H1 (cell line): ENCODE measurements at regions not wholly inside any gene's neighbourhood (a gene's known extent, or its start where the extent isn't known, plus 50 kb on each side); places are given as distances from the start of the nearest gene placed in this dataset.

ENCODE experiments used
- CTCF ChIA-PET: fragments of 300-600 bp; sonication (Branson Sonifier 250); formaldehyde crosslinking; loops from one replicate; lab custom pipeline; 2021; ENCODE audit not compliant: partially characterized antibody; lab: Charles Lee
- POLR2A ChIA-PET: fragments of 300-600 bp; sonication (Branson Sonifier 250); formaldehyde crosslinking; loops from one replicate; lab custom pipeline; 2021; ENCODE audit warnings: inconsistent platforms; ENCODE audit not compliant: partially characterized antibody; lab: Charles Lee
- DNase-seq, 2 experiments: peaks; one replicate each; pipeline versions ENCODE4 v3.0.0 to v3.0.0-alpha.2; 2010 to 2022; ENCODE audit warnings: low spot score in 2 of 2, low read depth in 1 of 2, mixed read lengths in 1 of 2
- FAIRE-seq: peaks from 2 replicates; lab custom pipeline; 2011; peaks lifted over from hg19 to GRCh38; lab: Jason Lieb, UNC
- H2AFZ ChIP-seq: 2 replicates; pipeline ENCODE4 v1.8.1; 2012; ENCODE audit warnings: low read length, inconsistent platforms
- H2AK5ac ChIP-seq: 2 replicates; pipeline ENCODE4 v1.6.1; 2013; ENCODE audit warnings: low read depth, low read length
- H2BK120ac ChIP-seq: replicated peaks from 2 replicates; pipeline ENCODE3; 2013; ENCODE audit warnings: low read depth, low read length, inconsistent platforms
- H2BK12ac ChIP-seq: 2 replicates; pipeline ENCODE4 v1.6.1; 2013; ENCODE audit warnings: low read depth, low read length
- H2BK15ac ChIP-seq: 2 replicates; pipeline ENCODE4 v1.6.1; 2013; ENCODE audit warnings: low read length
- H2BK20ac ChIP-seq: 2 replicates; pipeline ENCODE4 v1.6.1; 2013; ENCODE audit warnings: low read length
- H2BK5ac ChIP-seq: 2 replicates; pipeline ENCODE4 v1.6.1; 2013; ENCODE audit warnings: low read depth, low read length
- H3K14ac ChIP-seq: 2 replicates; pipeline ENCODE4 v1.6.1; 2013; ENCODE audit warnings: inconsistent platforms; ENCODE audit not compliant: insufficient read length
- H3K18ac ChIP-seq: 2 replicates; pipeline ENCODE4 v1.6.1; 2013; ENCODE audit warnings: low read length; ENCODE audit errors: extremely low read depth
- H3K23ac ChIP-seq: 2 replicates; pipeline ENCODE4 v1.6.1; 2013; ENCODE audit warnings: inconsistent platforms; ENCODE audit not compliant: insufficient read length
- H3K23me2 ChIP-seq: 2 replicates; pipeline ENCODE4 v1.6.1; 2013; ENCODE audit warnings: low read depth, low read length
- H3K27ac ChIP-seq: 2 replicates; pipeline ENCODE4 v1.6.1; 2011; ENCODE audit warnings: low read depth, low read length, inconsistent platforms
- H3K27me3 ChIP-seq, 4 experiments: replicated peaks in 1 of 4; 1 replicate in 1 of 4; 2 replicates in 3 of 4; pipeline versions ENCODE4 v1.6.1 to v1.8.1; 2011 to 2013; ENCODE audit warnings: low read length in 3 of 4, mild to moderate bottlenecking in 3 of 4, inconsistent platforms in 2 of 4, mixed read lengths in 2 of 4, moderate library complexity in 1 of 4; ENCODE audit not compliant: control insufficient read depth in 3 of 4, insufficient read depth in 3 of 4; ENCODE audit errors: extremely low read depth in 1 of 4
- H3K36me3 ChIP-seq, 4 experiments: 2 replicates each; pipeline versions ENCODE4 v1.6.1 to v1.8.1; 2011 to 2013; ENCODE audit warnings: mild to moderate bottlenecking in 4 of 4, low read length in 3 of 4, moderate library complexity in 2 of 4, control low read depth in 1 of 4, inconsistent platforms in 1 of 4; ENCODE audit not compliant: insufficient read depth in 4 of 4, control insufficient read depth in 2 of 4
- H3K4ac ChIP-seq: replicated peaks from 2 replicates; pipeline ENCODE3; 2013; ENCODE audit warnings: low read length, low read depth, mixed read lengths, inconsistent platforms; ENCODE audit not compliant: insufficient read length
- H3K4me1 ChIP-seq, 4 experiments: replicated peaks in 1 of 4; 1 replicate in 1 of 4; 2 replicates in 3 of 4; pipeline versions ENCODE4 v1.6.1 to v1.8.1; 2011 to 2013; ENCODE audit warnings: low read length in 3 of 4, inconsistent platforms in 2 of 4, mixed read lengths in 1 of 4; ENCODE audit not compliant: insufficient read depth in 4 of 4, control insufficient read depth in 3 of 4
- H3K4me2 ChIP-seq, 2 experiments: 2 replicates each; pipeline versions ENCODE4 v1.6.1 to v1.8.1; 2011 to 2013; ENCODE audit warnings: low read depth in 2 of 2, low read length in 2 of 2, control low read depth in 1 of 2, inconsistent platforms in 1 of 2, mild to moderate bottlenecking in 1 of 2; ENCODE audit not compliant: insufficient read depth in 1 of 2
- H3K4me3 ChIP-seq, 4 experiments: fragments of 200-600, 300-600 bp in 1 of 4; sonication (generic), shearing (Covaris generic), sonication (Bioruptor Twin) in 1 of 4; 2 replicates each; pipeline versions ENCODE4 v1.5.1 to v1.8.1; 2011 to 2016; ENCODE audit warnings: low read length in 4 of 4, low read depth in 3 of 4, control low read depth in 2 of 4, inconsistent platforms in 2 of 4, mild to moderate bottlenecking in 2 of 4, mixed read lengths in 1 of 4, moderate library complexity in 1 of 4; ENCODE audit not compliant: insufficient read depth in 2 of 4; ENCODE audit errors: extremely low read depth in 1 of 4
- H3K56ac ChIP-seq: replicated peaks from 2 replicates; pipeline ENCODE3; 2013; ENCODE audit warnings: low read depth, mild to moderate bottlenecking, mixed read lengths, low read length, inconsistent platforms; ENCODE audit not compliant: insufficient read length
- H3K79me1 ChIP-seq: 2 replicates; pipeline ENCODE4 v1.6.1; 2013; ENCODE audit warnings: low read depth, low read length, control low read depth
- H3K79me2 ChIP-seq, 2 experiments: 2 replicates each; pipeline versions ENCODE4 v1.6.1 to v1.8.1; 2012 to 2013; ENCODE audit warnings: low read length in 2 of 2, mild to moderate bottlenecking in 2 of 2, inconsistent platforms in 1 of 2; ENCODE audit not compliant: insufficient read depth in 2 of 2, control insufficient read depth in 1 of 2
- H3K9ac ChIP-seq, 4 experiments: replicated peaks in 1 of 4; 1 replicate in 1 of 4; 2 replicates in 3 of 4; pipeline versions ENCODE4 v1.6.1 to v1.8.1; 2011 to 2013; ENCODE audit warnings: low read depth in 3 of 4, low read length in 3 of 4, control low read depth in 2 of 4, mild to moderate bottlenecking in 2 of 4, moderate library complexity in 2 of 4, inconsistent platforms in 1 of 4; ENCODE audit errors: extremely low read depth in 1 of 4
- H3K9me3 ChIP-seq, 2 experiments: 2 replicates each; pipeline versions ENCODE4 v1.6.1 to v1.8.1; 2012 to 2013; ENCODE audit warnings: mild to moderate bottlenecking in 2 of 2, moderate library complexity in 2 of 2, control low read depth in 1 of 2, inconsistent platforms in 1 of 2, low read depth in 1 of 2, low read length in 1 of 2, mixed read lengths in 1 of 2; ENCODE audit not compliant: insufficient read depth in 2 of 2
- H4K20me1 ChIP-seq, 2 experiments: replicated peaks in 1 of 2; 2 replicates each; pipeline versions ENCODE3 to v1.8.1; 2011 to 2013; ENCODE audit warnings: inconsistent platforms in 2 of 2, low read length in 2 of 2, mild to moderate bottlenecking in 1 of 2; ENCODE audit not compliant: insufficient read depth in 2 of 2, control insufficient read depth in 1 of 2
- H4K5ac ChIP-seq: 2 replicates; pipeline ENCODE4 v1.6.1; 2013; ENCODE audit warnings: low read length, low read depth, mixed read lengths, inconsistent platforms; ENCODE audit not compliant: insufficient read length
- H4K8ac ChIP-seq: 2 replicates; pipeline ENCODE4 v1.8.0; 2013; ENCODE audit warnings: mild to moderate bottlenecking, moderate library complexity, low read length, inconsistent platforms; ENCODE audit not compliant: insufficient read depth; ENCODE audit errors: extremely low read depth
- H4K91ac ChIP-seq: replicated peaks from 2 replicates; pipeline ENCODE3; 2013; ENCODE audit warnings: low read length, mixed read lengths, inconsistent platforms; ENCODE audit not compliant: insufficient read length
- BACH1 ChIP-seq: IDR thresholded peaks from 2 replicates; pipeline ENCODE4 v1.6.1; 2012; ENCODE audit warnings: low read length, improper control_type of control experiment
- CHD2 ChIP-seq: IDR thresholded peaks from 2 replicates; pipeline ENCODE4 v1.6.1; 2012; ENCODE audit warnings: low read length, improper control_type of control experiment
- CREB1 ChIP-seq: IDR thresholded peaks from 2 replicates; pipeline ENCODE4 v1.6.1; 2012; ENCODE audit warnings: inconsistent platforms
- EZH2 ChIP-seq: fragments of 200-600 bp; sonication (generic); IDR thresholded peaks from 2 replicates; pipeline ENCODE4 v1.7.1; 2012; ENCODE audit warnings: low read depth, mild to moderate bottlenecking, moderate library complexity, low read length, inconsistent platforms; ENCODE audit not compliant: severe bottlenecking
- GABPA ChIP-seq: IDR thresholded peaks from 2 replicates; pipeline ENCODE4 v1.6.1; 2011; ENCODE audit warnings: mild to moderate bottlenecking, low read length, moderate library complexity, borderline replicate concordance; ENCODE audit not compliant: insufficient read depth
- JUND ChIP-seq: IDR thresholded peaks from 2 replicates; pipeline ENCODE4 v1.6.1; 2011; ENCODE audit warnings: mild to moderate bottlenecking, improper control_type of control experiment, low read length
- MAX ChIP-seq: IDR thresholded peaks from 2 replicates; pipeline ENCODE4 v1.6.1; 2012; ENCODE audit warnings: inconsistent platforms
- POU5F1 ChIP-seq: IDR thresholded peaks from 2 replicates; pipeline ENCODE4 v1.6.1; 2011; ENCODE audit warnings: low read depth, mild to moderate bottlenecking, low read length, moderate library complexity
- SRF ChIP-seq: IDR thresholded peaks from 2 replicates; pipeline ENCODE4 v1.6.1; 2011; ENCODE audit warnings: mild to moderate bottlenecking, low read depth, low read length, moderate library complexity
- WGBS, 2 experiments: shearing (Covaris generic) in 1 of 2; methylation state at CpG; one replicate each; pipeline versions ENCODE4 v1.1.6 to v1.1.7; 2013 to 2015; ENCODE audit warnings: low lambda C conversion rate in 2 of 2, mixed read lengths in 2 of 2, inconsistent platforms in 1 of 2, low coverage in 1 of 2, missing lambda C conversion rate in 1 of 2; ENCODE audit not compliant: insufficient replicate concordance in 2 of 2, insufficient coverage in 1 of 2, insufficient read length in 1 of 2; ENCODE audit errors: extremely low coverage in 1 of 2, missing lambda C conversion rate in 1 of 2; 5-methylcytosine and 5-hydroxymethylcytosine counted together

- FAIRE-seq = no peak
- H2BK120ac ChIP-seq = no peak overlapping the region
- H2AFZ ChIP-seq = no peak overlapping the region
- no peak overlapping the region for H3K14ac ChIP-seq
- no peak overlapping the region for H3K27ac ChIP-seq
- H3K27me3 ChIP-seq = no peaks in the 10 kb centered on the region
- POLR2A ChIA-PET = no interaction called here
- H4K5ac ChIP-seq = no peak overlapping the region
- H2BK20ac ChIP-seq = no peak overlapping the region
- no peak overlapping the region for H2BK5ac ChIP-seq
- H4K20me1 ChIP-seq = no peaks in the 10 kb centered on the region
- CTCF ChIA-PET = interaction anchor here (1.2 kb wide), 1 partner anchor 10 kb away, joined by 3 read pairs; no protein-coding TSS in a partner anchor
- H3K4me1 ChIP-seq = no peaks in the 10 kb centered on the region
- H3K4ac ChIP-seq = no peak overlapping the region
- H4K8ac ChIP-seq = no peak overlapping the region
- no peak overlapping the region for H3K56ac ChIP-seq
- H3K9me3 ChIP-seq = no peaks in the 10 kb centered on the region
- no peaks in the 10 kb centered on the region for H3K79me2 ChIP-seq
- H2BK12ac ChIP-seq = no peak overlapping the region
- H3K23me2 ChIP-seq = no peaks in the 10 kb centered on the region
- H2BK15ac ChIP-seq = no peak overlapping the region
- H3K18ac ChIP-seq = no peak overlapping the region
- DNase-seq = no peak
- WGBS, 2 experiments = 95% methylated on average over 1 of the region's 1 CpG; no CpG with 5 or more reads in 1 of the 2 experiments
- no peak overlapping the region for H2AK5ac ChIP-seq
- H3K36me3 ChIP-seq = no peaks in the 10 kb centered on the region
- H3K23ac ChIP-seq = no peak overlapping the region
- H3K4me2 ChIP-seq = no peak overlapping the region
- H3K79me1 ChIP-seq = no peaks in the 10 kb centered on the region
- H3K9ac ChIP-seq = no peak overlapping the region
- H4K91ac ChIP-seq = no peak overlapping the region
- H3K4me3 ChIP-seq = no peak overlapping the region
- TF ChIP-seq SRF = no peak
- TF ChIP-seq CHD2 = no peak
- TF ChIP-seq MAX = no peak
- TF ChIP-seq GABPA = no peak
- TF ChIP-seq BACH1 = no peak
- no peak for TF ChIP-seq POU5F1
- no peak for TF ChIP-seq JUND
- no peak for TF ChIP-seq EZH2
- no peak for TF ChIP-seq CREB1
Measured at GRCh38 chr1:98289311-98289710, 368.5 kb upstream of the DPYD start.
